ENCODE measurements at regions not wholly inside any gene's neighbourhood (a gene's known extent, or its start where the extent isn't known, plus 50 kb on each side); places are given as distances from the start of the nearest gene placed in this dataset.

GRCh38 chr16:59295474-59295873, 561.4 kb upstream of the GOT2 start:
- TF ChIP-seq TAF1 (IDR thresholded peaks at IDR 0.05; ENCODE audit: borderline replicate concordance, insufficient read depth, low read length) (no peak), POLR2AphosphoS5 (IDR thresholded peaks at IDR 0.05; ENCODE audit: low read depth, low read length) (no peak), FOXP2 (optimal IDR thresholded peaks at IDR 0.05; ENCODE audit: borderline replicate concordance, extremely low read depth, extremely low read length, insufficient read depth) (no peak), SIN3A (IDR thresholded peaks at IDR 0.05; ENCODE audit: borderline replicate concordance, insufficient read depth, low read length) (no peak)
- TF ChIP-seq, protein P1, sequence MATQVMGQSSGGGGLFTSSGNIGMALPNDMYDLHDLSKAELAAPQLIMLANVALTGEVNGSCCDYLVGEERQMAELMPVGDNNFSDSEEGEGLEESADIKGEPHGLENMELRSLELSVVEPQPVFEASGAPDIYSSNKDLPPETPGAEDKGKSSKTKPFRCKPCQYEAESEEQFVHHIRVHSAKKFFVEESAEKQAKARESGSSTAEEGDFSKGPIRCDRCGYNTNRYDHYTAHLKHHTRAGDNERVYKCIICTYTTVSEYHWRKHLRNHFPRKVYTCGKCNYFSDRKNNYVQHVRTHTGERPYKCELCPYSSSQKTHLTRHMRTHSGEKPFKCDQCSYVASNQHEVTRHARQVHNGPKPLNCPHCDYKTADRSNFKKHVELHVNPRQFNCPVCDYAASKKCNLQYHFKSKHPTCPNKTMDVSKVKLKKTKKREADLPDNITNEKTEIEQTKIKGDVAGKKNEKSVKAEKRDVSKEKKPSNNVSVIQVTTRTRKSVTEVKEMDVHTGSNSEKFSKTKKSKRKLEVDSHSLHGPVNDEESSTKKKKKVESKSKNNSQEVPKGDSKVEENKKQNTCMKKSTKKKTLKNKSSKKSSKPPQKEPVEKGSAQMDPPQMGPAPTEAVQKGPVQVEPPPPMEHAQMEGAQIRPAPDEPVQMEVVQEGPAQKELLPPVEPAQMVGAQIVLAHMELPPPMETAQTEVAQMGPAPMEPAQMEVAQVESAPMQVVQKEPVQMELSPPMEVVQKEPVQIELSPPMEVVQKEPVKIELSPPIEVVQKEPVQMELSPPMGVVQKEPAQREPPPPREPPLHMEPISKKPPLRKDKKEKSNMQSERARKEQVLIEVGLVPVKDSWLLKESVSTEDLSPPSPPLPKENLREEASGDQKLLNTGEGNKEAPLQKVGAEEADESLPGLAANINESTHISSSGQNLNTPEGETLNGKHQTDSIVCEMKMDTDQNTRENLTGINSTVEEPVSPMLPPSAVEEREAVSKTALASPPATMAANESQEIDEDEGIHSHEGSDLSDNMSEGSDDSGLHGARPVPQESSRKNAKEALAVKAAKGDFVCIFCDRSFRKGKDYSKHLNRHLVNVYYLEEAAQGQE (IDR thresholded peaks at IDR 0.05; ENCODE audit: insufficient read depth in 1 of 2, low read depth in 2 of 2, low read length in 2 of 2) = no peak

DNA sequence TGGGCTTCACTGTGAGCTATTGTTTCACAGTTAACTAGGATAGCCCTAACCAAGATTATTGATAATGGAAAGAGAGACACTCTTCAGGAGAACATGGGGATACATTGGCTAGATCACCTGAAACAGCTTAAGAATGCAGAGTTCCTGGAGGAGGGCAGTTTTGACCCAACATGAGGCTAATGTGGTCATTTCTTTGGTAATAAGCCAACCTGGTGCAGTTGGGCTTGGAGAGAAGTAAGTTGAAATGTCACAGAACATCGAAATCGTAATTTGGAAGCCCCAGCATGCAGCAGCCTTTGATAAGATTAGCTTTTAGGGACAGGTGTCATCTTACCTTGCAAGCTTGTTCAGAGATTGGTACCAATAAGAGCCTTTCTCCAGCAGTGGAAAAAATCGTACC, 556.6 kb upstream of the GOT2 start:
- TF ChIP-seq TAF1 (IDR thresholded peaks at IDR 0.05; ENCODE audit: borderline replicate concordance, insufficient read depth, low read length) = no peak
- TF ChIP-seq FOXP2 (optimal IDR thresholded peaks at IDR 0.05; ENCODE audit: borderline replicate concordance, extremely low read depth, extremely low read length, insufficient read depth) = no peak
- no peak for TF ChIP-seq POLR2AphosphoS5 (IDR thresholded peaks at IDR 0.05; ENCODE audit: low read depth, low read length)
- TF ChIP-seq SIN3A (IDR thresholded peaks at IDR 0.05; ENCODE audit: borderline replicate concordance, insufficient read depth, low read length) = no peak
- TF ChIP-seq, protein P1 (IDR thresholded peaks at IDR 0.05; ENCODE audit: insufficient read depth in 1 of 2, low read depth in 2 of 2, low read length in 2 of 2) = no peak

DNA sequence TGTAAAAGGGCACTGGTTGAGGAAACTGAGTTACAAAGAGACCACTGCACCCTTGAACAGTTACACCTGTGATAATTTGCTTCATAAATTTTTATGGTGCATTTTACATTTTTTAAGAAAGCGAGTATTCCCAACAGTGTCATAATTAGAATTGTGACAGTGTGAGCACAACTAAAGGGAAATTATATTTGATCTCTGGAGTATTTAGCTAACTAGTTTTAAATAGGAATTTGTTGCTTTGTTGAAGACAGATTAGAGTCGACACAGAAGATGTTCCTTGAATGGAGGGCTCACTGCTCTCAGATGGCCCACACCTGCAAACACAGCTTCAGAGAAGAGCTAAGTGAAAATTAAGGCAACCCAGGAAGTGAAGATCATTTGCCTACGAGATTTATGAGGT, 555.0 kb upstream of the GOT2 start:
- TF ChIP-seq FOXP2 (optimal IDR thresholded peaks at IDR 0.05; ENCODE audit: borderline replicate concordance, extremely low read depth, extremely low read length, insufficient read depth) = no peak
- TF ChIP-seq POLR2AphosphoS5 (IDR thresholded peaks at IDR 0.05; ENCODE audit: low read depth, low read length) = no peak
- TF ChIP-seq TAF1 (IDR thresholded peaks at IDR 0.05; ENCODE audit: borderline replicate concordance, insufficient read depth, low read length) = no peak
- TF ChIP-seq, protein P1 (IDR thresholded peaks at IDR 0.05; ENCODE audit: insufficient read depth in 1 of 2, low read depth in 2 of 2, low read length in 2 of 2) = no peak
- no peak for TF ChIP-seq SIN3A (IDR thresholded peaks at IDR 0.05; ENCODE audit: borderline replicate concordance, insufficient read depth, low read length)

GRCh38 chr16:59274141-59274540, 540.0 kb upstream of the GOT2 start:
- TF ChIP-seq POLR2AphosphoS5 (IDR thresholded peaks at IDR 0.05; ENCODE audit: low read depth, low read length) (no peak), FOXP2 (optimal IDR thresholded peaks at IDR 0.05; ENCODE audit: borderline replicate concordance, extremely low read depth, extremely low read length, insufficient read depth) (no peak), SIN3A (IDR thresholded peaks at IDR 0.05; ENCODE audit: borderline replicate concordance, insufficient read depth, low read length) (no peak), TAF1 (IDR thresholded peaks at IDR 0.05; ENCODE audit: borderline replicate concordance, insufficient read depth, low read length) (no peak)
- TF ChIP-seq, protein P1 (IDR thresholded peaks at IDR 0.05; ENCODE audit: insufficient read depth in 1 of 2, low read depth in 2 of 2, low read length in 2 of 2) = no peak

DNA sequence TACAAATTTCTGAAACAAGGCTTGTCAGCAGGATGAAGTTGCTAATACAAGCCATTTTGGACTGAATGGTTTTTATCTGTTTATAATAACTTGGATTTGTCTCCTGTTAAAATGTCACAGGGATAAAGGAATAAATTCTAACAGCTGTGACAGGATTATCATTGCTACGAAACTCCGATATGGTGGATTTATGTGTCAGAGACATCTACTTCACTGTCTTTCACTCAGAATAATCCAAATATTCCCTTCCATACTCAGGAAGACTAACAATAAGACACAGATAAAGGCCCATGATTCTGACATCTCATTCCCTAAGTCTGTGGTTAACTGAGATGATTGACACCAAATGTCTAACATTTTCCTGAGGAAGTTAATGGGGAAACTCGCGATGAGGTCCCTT, 529.8 kb upstream of the GOT2 start:
- no peak for TF ChIP-seq FOXP2 (optimal IDR thresholded peaks at IDR 0.05; ENCODE audit: borderline replicate concordance, extremely low read depth, extremely low read length, insufficient read depth)
- TF ChIP-seq, protein P1 (IDR thresholded peaks at IDR 0.05; ENCODE audit: insufficient read depth in 1 of 2, low read depth in 2 of 2, low read length in 2 of 2) = no peak
- TF ChIP-seq POLR2AphosphoS5 (IDR thresholded peaks at IDR 0.05; ENCODE audit: low read depth, low read length) = no peak
- no peak for TF ChIP-seq TAF1 (IDR thresholded peaks at IDR 0.05; ENCODE audit: borderline replicate concordance, insufficient read depth, low read length)
- no peak for TF ChIP-seq SIN3A (IDR thresholded peaks at IDR 0.05; ENCODE audit: borderline replicate concordance, insufficient read depth, low read length)

Data from PFSK-1 (cell line).